ENCODE measurements at regions not wholly inside any gene's neighbourhood (a gene's known extent, or its start where the extent isn't known, plus 50 kb on each side); places are given as distances from the start of the nearest gene placed in this dataset.

DNA sequence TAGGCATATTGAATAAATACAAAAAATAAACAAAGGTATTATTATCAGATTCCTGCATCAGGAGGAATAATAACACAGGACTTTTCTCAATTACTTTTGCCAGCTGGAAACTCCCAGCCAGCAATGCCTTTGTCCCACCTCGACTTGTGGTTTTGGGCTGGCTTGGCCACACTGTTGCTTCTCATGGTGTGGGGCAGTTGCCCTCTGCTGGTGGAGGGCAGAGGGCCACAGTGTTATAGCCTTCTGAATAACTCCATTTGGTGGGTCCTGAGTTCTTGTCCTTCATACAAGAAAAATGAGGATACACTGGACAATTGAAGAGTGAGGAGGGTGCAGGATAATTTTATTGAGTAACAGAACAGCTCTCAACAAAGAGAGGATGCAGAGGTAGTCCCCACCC, 1206.0 kb upstream of the ADGRL3 start:
- H3K4me1 ChIP-seq: no peaks in the 10 kb centered on the region
- no peak overlapping the region for H3K4me3 ChIP-seq
- in situ Hi-C loops (cut with MboI; ENCODE audit: low sequenced_read_pairs): no loop called here
- no peaks in the 10 kb centered on the region for H3K36me3 ChIP-seq (replicated peaks)
- H3K27me3 ChIP-seq (ENCODE audit: low read depth): no peaks in the 10 kb centered on the region
- H3K9me3 ChIP-seq: no peaks in the 10 kb centered on the region; the same call in 1 of the 2 replicates
- peak in 1 of 2 experiments; percentile 11 for DNase-seq (ENCODE audit: low spot score in 2 of 2)

DNA sequence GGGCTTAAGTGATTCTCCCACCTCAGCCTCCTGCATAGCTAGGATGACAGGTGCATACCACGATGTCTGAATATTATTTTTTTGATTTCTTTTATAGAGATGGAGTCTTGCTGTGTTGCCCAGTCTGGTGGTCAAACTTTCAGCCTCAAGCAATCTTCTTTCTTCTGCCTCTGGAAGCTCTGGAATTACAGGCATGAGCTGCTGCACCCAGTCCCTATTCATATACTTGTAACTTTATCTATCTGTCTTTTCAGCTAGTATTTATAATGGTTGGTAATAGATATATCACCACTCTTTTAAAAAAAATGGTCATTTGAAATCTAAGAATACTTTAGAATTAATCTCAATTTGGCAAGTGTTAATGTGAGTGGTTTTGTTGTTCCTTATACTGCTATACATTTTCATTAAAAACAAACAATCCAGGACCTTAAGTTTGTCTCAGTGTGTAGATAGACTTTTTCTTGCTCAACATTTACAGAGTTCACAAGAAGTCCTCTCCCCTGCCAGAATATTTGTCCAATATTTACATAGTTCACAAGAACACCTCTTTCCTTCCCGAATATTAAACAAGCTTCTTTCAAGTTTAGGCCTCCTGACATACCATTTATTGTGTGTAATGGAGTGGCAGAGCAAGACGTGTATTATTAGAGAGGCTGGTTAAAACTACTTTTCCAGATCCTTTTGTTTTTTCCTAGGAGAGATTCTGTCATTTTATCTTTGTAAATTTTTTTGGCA, 1197.4 kb upstream of the ADGRL3 start:
- H3K27me3 ChIP-seq (ENCODE audit: low read depth): no peaks in the 10 kb centered on the region
- no peaks in the 10 kb centered on the region for H3K9me3 ChIP-seq
- H3K36me3 ChIP-seq (replicated peaks): no peaks in the 10 kb centered on the region
- no peak for DNase-seq (ENCODE audit: low spot score in 2 of 2)
- in situ Hi-C loops (cut with MboI; ENCODE audit: low sequenced_read_pairs): no loop called here
- H3K4me1 ChIP-seq: no peaks in the 10 kb centered on the region
- H3K4me3 ChIP-seq: no peak overlapping the region

DNA sequence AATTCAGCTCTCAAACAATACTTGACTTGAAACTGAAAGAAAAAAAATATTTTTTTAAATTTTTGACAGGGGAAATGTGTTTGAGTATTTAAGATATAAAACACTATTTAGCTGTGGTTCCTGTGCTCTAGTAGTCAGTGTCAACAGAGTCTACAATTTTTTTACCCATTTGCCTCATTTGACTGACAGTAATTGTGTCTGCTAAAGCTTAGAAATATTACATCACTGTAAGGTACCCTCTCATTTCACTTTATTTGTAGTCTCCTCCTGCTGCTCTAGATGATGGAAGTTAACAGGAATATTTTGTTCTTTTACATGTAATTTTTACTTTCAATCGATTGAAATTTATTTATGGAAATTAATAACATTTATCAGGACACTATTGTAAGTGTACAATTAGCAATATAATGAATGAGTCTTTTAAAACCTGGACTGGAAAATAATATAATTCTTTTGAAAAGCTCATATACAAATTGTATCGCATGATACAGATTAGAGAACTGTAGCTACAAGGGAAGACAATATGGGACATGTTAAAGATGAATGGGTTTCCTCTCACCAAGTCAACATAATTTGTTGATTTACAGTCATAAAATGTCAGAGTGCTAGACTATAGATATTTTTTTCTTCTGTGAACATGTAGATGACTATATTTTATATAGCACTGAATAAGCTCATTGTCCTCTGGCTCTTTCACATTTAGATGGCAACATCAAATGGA, 1186.5 kb upstream of the ADGRL3 start:
- in situ Hi-C loops (cut with MboI; ENCODE audit: low sequenced_read_pairs): no loop called here
- no peak for DNase-seq (ENCODE audit: low spot score in 2 of 2)
- H3K36me3 ChIP-seq (replicated peaks): no peaks in the 10 kb centered on the region

DNA sequence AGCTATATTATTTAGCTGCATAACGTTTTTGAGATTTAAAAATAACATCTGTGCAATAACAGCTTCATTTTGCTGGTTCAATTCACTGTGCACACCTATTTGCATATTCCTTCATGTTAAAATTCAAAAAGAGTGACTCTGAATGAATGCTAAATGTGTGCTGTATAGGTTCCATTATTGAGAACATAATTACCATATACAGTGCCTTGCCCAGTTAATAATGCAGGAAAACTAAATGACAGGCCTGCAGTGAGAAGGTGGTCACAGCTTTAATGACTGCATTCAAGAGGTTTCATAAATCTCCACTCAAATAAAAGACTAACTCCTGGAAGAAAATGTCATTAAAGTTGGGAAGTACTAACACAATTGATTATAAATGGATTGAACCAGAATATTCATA, 1183.2 kb upstream of the ADGRL3 start:
- no peaks in the 10 kb centered on the region for H3K9me3 ChIP-seq

More for the DNA sequence above, 1186.5 kb upstream of the ADGRL3 start:
- Histone ChIP-seq H3K4me3 (no peak overlapping the region), H3K9me3 (no peaks in the 10 kb centered on the region), H3K27me3 (ENCODE audit: low read depth) (no peaks in the 10 kb centered on the region), H3K4me1 (peaks cover 5% of the 10 kb centered on the region; the same call in 1 of the 2 replicates)

DNA sequence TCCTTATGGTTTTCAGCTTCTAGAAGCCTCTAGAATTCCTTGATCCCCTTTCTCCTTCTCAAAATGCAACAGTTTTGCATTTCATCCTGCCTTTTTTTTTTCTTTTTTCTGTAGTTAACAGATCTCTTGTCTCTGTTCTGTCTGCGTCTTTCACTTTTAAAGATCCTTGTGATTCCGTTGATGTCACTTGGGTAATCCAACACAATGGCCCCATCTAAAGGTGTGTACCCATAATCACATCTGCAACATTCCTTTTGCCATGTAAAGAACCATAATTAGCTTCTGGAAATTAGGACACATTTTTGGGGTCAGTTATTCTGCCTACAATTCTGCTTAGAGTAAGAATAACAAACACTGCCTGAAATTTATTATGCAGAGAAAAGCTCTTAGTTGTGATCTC, 1180.9 kb upstream of the ADGRL3 start:
- in situ Hi-C loops (cut with MboI; ENCODE audit: low sequenced_read_pairs): no loop called here
- DNase-seq (ENCODE audit: low spot score in 2 of 2): no peak

More for the DNA sequence above, 1183.2 kb upstream of the ADGRL3 start:
- no peak overlapping the region for H3K4me3 ChIP-seq
- H3K27me3 ChIP-seq (ENCODE audit: low read depth): no peaks in the 10 kb centered on the region
- no peaks in the 10 kb centered on the region for H3K36me3 ChIP-seq (replicated peaks)
- peak in 1 of 2 experiments; percentile 49 for DNase-seq (ENCODE audit: low spot score in 2 of 2)
- H3K4me1 ChIP-seq: peaks cover 5% of the 10 kb centered on the region; the same call in 1 of the 2 replicates
- in situ Hi-C loops (cut with MboI; ENCODE audit: low sequenced_read_pairs): no loop called here

DNA sequence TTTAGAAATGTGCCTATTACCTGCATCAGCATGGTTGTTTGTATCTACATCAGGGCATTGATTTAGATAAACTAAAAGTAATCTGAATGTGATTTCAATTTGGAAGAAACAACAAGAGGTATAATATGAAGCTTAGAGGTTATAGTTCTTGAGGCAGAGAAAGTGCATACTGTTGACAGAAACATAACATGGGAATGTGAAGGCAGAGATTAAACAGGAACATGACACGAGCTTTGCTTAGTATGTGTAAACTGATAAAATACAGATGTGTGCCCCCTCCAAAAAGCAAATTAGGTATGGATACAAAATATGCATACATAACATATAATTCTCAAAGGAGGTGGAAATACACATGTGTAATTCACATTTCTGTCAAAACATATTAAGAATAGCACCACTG, 1180.2 kb upstream of the ADGRL3 start:
- H3K4me3 ChIP-seq: no peak overlapping the region
- H3K27me3 ChIP-seq (ENCODE audit: low read depth): no peaks in the 10 kb centered on the region
- no peak for DNase-seq (ENCODE audit: low spot score in 2 of 2)
- H3K4me1 ChIP-seq: peaks cover 5% of the 10 kb centered on the region; the same call in 1 of the 2 replicates
- in situ Hi-C loops (cut with MboI; ENCODE audit: low sequenced_read_pairs): no loop called here
- H3K36me3 ChIP-seq (replicated peaks): no peaks in the 10 kb centered on the region
- H3K9me3 ChIP-seq: no peaks in the 10 kb centered on the region

More for the DNA sequence above, 1180.9 kb upstream of the ADGRL3 start:
- Histone ChIP-seq H3K9me3 (no peaks in the 10 kb centered on the region), H3K4me3 (no peak overlapping the region), H3K36me3 (replicated peaks) (no peaks in the 10 kb centered on the region), H3K27me3 (ENCODE audit: low read depth) (no peaks in the 10 kb centered on the region), H3K4me1 (peaks cover 5% of the 10 kb centered on the region; the same call in 1 of the 2 replicates)

DNA sequence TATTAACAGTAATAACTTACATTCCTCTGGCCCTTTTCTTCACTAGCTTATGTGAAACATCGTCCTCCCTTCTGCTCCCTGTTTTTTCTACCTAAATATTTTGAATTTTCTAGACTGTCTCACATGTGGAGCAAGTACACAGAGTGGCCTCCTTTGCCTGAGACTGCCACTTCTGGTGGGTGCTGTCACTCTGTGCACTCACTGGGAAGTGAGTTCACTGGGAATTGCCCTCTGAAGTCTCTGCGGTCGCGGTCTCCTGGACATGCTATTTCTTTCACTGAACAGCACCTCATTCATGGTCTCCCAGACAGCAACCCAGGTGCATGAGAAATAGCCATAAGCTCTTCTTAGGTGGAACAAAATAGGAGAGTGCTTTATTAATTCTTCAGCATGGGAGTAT, 1179.7 kb upstream of the ADGRL3 start:
- H3K36me3 ChIP-seq (replicated peaks): no peaks in the 10 kb centered on the region
- H3K9me3 ChIP-seq: no peaks in the 10 kb centered on the region
- peaks cover 5% of the 10 kb centered on the region; the same call in 1 of the 2 replicates for H3K4me1 ChIP-seq
- in situ Hi-C loops (cut with MboI; ENCODE audit: low sequenced_read_pairs): no loop called here
- H3K27me3 ChIP-seq (ENCODE audit: low read depth): no peaks in the 10 kb centered on the region
- no peak for DNase-seq (ENCODE audit: low spot score in 2 of 2)
- H3K4me3 ChIP-seq: no peak overlapping the region

DNA sequence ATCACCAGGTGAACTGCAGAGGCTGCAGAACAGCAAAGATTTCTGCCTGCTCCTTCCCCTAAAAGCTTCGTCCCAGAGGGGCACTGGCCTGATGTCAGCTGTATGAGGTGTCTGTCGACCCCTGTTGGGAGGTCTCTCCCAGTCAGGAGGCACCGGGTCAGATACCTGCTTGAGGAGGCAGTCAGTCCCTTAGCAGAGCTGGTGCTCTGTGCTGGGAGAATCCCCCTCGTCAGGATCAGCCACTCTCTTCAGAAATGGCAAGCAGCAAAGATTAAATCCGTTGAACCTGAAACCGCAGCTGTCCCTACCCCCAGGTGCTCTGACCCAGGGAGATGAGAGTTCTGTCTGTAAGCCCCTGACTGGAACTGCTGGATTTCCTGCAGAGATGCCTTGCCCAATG, 1166.3 kb upstream of the ADGRL3 start:
- no peaks in the 10 kb centered on the region for H3K9me3 ChIP-seq
- no peaks in the 10 kb centered on the region for H3K36me3 ChIP-seq (replicated peaks)
- H3K4me1 ChIP-seq: no peaks in the 10 kb centered on the region
- no peaks in the 10 kb centered on the region for H3K27me3 ChIP-seq (ENCODE audit: low read depth)
- H3K4me3 ChIP-seq: no peak overlapping the region
- no peak for DNase-seq (ENCODE audit: low spot score in 2 of 2)
- in situ Hi-C loops (cut with MboI; ENCODE audit: low sequenced_read_pairs): no loop called here

DNA sequence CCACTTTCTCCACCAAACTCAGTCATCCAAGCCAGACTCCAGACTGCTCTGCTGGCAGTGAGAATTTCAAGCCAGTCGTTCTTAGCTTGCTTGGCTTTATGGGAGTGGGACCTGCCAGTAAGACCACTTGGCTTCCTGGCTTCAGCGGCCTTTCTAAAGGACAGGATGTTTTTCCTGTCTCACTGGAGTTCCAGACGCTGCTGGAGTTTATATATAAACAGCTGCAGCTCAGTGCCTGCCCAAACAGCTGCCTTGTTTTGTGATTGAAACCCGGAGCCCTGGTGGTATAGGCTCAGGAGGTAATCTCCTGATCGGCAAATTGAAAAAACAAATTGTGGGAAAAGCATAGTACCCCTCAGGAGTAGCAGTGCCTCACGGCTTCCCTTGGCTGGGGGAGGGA, 1165.8 kb upstream of the ADGRL3 start:
- in situ Hi-C loops (cut with MboI; ENCODE audit: low sequenced_read_pairs): no loop called here

DNA sequence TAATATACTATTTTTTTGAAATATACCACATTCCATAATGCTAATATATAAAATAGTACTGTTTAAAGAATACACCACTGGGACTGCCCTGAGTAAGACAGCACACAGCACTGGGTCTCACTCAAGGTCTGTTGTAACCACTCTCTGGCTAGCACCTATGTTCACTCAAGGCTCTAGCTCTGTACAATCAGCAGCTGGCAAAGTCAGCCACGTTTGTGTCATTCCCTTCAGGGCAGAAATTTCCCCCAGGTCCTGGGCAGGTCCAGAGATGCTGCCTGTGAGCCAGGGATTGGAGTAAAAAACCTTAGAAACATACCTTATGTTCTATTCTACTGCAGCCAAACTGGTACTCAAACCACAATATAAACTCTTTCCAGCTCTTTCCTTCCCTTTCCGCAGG, 1160.2 kb upstream of the ADGRL3 start:
- Histone ChIP-seq H3K9me3 (no peaks in the 10 kb centered on the region), H3K36me3 (replicated peaks) (no peaks in the 10 kb centered on the region), H3K4me1 (no peaks in the 10 kb centered on the region), H3K4me3 (no peak overlapping the region), H3K27me3 (ENCODE audit: low read depth) (no peaks in the 10 kb centered on the region)
- no peak for DNase-seq (ENCODE audit: low spot score in 2 of 2)
- in situ Hi-C loops (cut with MboI; ENCODE audit: low sequenced_read_pairs): no loop called here

More for the DNA sequence above, 1165.8 kb upstream of the ADGRL3 start:
- H3K27me3 ChIP-seq (ENCODE audit: low read depth): no peaks in the 10 kb centered on the region
- H3K4me3 ChIP-seq: no peak overlapping the region
- H3K4me1 ChIP-seq: no peaks in the 10 kb centered on the region
- no peak for DNase-seq (ENCODE audit: low spot score in 2 of 2)
- no peaks in the 10 kb centered on the region for H3K36me3 ChIP-seq (replicated peaks)
- H3K9me3 ChIP-seq: no peaks in the 10 kb centered on the region

DNA sequence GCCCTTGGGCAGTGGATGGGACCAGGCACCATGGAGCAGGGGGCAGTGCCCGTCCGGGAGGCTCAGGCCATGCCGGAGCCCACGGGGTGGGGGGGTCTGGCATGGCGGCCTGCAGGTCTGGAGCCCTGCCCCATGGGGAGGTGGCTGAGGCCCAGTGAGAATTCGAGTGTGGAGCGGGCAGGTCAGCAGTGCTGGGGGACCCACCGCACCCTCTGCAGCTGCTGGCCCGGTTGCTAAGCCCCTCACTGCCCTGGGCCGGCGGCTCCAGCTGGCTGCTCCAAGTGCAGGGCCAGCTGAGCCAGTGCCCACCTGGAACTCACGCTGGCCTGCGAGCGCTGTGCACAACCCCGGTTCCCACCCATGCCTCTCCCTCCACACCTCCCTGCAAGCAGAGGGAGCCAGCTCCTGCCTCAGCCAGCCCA, 1157.9 kb upstream of the ADGRL3 start:
- no peaks in the 10 kb centered on the region for H3K36me3 ChIP-seq (replicated peaks)
- no peaks in the 10 kb centered on the region for H3K4me1 ChIP-seq
- H3K27me3 ChIP-seq (ENCODE audit: low read depth): no peaks in the 10 kb centered on the region
- no peaks in the 10 kb centered on the region for H3K9me3 ChIP-seq
- H3K4me3 ChIP-seq: no peak overlapping the region
- in situ Hi-C loops (cut with MboI; ENCODE audit: low sequenced_read_pairs): no loop called here
- DNase-seq (ENCODE audit: low spot score in 2 of 2): no peak

DNA sequence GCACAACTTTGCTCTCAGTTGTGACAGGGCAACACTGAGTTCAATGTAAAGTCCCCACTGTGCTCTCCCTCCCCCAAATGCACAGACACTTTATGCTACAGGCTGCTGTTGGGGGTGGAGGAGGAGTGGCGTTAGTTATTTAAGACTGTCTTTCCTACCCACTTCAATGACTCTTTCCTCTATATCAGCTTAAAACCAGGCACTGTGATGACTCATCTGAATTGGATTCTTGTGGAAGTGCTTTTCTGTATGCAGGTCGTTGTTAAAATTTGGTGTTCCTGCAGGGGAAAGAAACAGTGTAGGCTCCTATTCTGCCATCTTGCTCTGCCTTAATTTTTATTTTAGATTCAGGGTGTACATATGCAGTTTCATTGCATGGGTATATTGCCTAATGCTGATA, 1157.2 kb upstream of the ADGRL3 start:
- Histone ChIP-seq H3K9me3 (no peaks in the 10 kb centered on the region), H3K27me3 (ENCODE audit: low read depth) (no peaks in the 10 kb centered on the region), H3K4me3 (no peak overlapping the region), H3K36me3 (replicated peaks) (no peaks in the 10 kb centered on the region), H3K4me1 (no peaks in the 10 kb centered on the region)
- DNase-seq (ENCODE audit: low spot score in 2 of 2): no peak
- in situ Hi-C loops (cut with MboI; ENCODE audit: low sequenced_read_pairs): no loop called here

DNA sequence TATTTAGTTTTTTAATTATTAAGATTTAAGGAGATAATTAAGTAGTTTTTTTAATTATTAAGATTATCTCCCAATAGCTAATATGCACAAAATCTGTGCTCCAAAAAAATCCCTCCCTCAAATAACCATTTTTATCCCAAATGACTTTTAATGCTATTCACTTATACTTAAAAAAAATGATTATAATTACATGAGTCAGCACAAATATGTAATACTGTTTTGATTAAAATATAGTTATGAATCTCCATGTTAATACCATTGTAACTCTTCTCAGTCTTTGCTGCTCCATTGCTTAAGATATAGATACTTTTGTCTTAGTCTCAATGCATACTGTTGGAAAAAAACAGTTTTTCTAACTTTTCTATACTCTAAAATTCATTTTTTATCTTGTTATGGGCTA, 1121.1 kb upstream of the ADGRL3 start:
- no peaks in the 10 kb centered on the region for H3K4me1 ChIP-seq
- H3K4me3 ChIP-seq: no peak overlapping the region
- H3K27me3 ChIP-seq (ENCODE audit: low read depth): no peaks in the 10 kb centered on the region
- H3K9me3 ChIP-seq: no peaks in the 10 kb centered on the region
- DNase-seq (ENCODE audit: low spot score in 2 of 2): no peak
- in situ Hi-C loops (cut with MboI; ENCODE audit: low sequenced_read_pairs): no loop called here
- H3K36me3 ChIP-seq (replicated peaks): no peaks in the 10 kb centered on the region

DNA sequence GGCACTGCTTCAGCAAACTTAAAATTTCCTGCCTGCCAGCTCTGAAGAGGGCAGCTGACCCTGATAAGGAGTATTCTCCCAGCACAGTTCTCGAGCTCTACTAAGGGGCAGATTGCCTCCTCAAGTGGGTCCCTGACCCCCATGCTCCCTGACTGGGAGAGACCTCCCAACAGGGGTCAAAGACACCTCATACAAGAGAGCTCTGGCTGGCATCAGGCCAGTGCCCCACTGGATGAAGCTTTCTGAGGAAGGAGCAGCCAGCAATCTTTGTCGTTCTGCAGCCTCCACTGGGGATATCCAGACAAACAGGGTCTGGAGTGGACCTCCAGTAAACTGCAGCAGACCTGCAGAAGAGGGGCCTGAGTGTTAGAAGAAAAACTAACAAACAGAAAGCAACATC, 1118.3 kb upstream of the ADGRL3 start:
- Histone ChIP-seq H3K27me3 (ENCODE audit: low read depth) (no peaks in the 10 kb centered on the region), H3K36me3 (replicated peaks) (no peaks in the 10 kb centered on the region), H3K4me3 (no peak overlapping the region), H3K9me3 (no peaks in the 10 kb centered on the region), H3K4me1 (no peaks in the 10 kb centered on the region)
- no peak for DNase-seq (ENCODE audit: low spot score in 2 of 2)
- in situ Hi-C loops (cut with MboI; ENCODE audit: low sequenced_read_pairs): no loop called here
